GM18909 (cell line): ENCODE measurements at regions not wholly inside any gene's neighbourhood (a gene's known extent, or its start where the extent isn't known, plus 50 kb on each side); places are given as distances from the start of the nearest gene placed in this dataset.
"Not testable (repeated sequence)": the region's sequence is repeated elsewhere in the genome, so short reads cannot be mapped to it uniquely, and the experiment has no call there.

ENCODE experiments used
- ATAC-seq: cut with Tn5 transposase; IDR thresholded peaks from one replicate; pipeline ENCODE4 v1.9.1; 2021; ENCODE audit warnings: mild to moderate bottlenecking; ENCODE audit not compliant: unreplicated experiment, poor library complexity

- ATAC-seq = no peak
Observed at GRCh38 chr18:30727849-30728248, 314.7 kb downstream of the DSC3 start.

GRCh38 chr18:30713299-30713698 is 329.2 kb downstream of the DSC3 start:
- ATAC-seq = no peak

- ATAC-seq = peak; percentile 56
Observed at GRCh38 chr18:30712383-30712782, 330.2 kb downstream of the DSC3 start.

GRCh38 chr18:30709595-30709994 is 332.9 kb downstream of the DSC3 start:
- ATAC-seq = no peak

- no peak for ATAC-seq
Observed at GRCh38 chr18:30705943-30706342, 336.6 kb downstream of the DSC3 start.

GRCh38 chr18:30698571-30698970 is 344.0 kb downstream of the DSC3 start:
- no peak for ATAC-seq

GRCh38 chr18:30696201-30696600 is 346.3 kb downstream of the DSC3 start:
- ATAC-seq = no peak

GRCh38 chr18:30694773-30695172 is 347.8 kb downstream of the DSC3 start:
- ATAC-seq = no peak

GRCh38 chr18:30689216-30689615 is 353.3 kb downstream of the DSC3 start:
- no peak for ATAC-seq

GRCh38 chr18:30687501-30687900 is 355.0 kb downstream of the DSC3 start:
- ATAC-seq = no peak

GRCh38 chr18:30684825-30685481 is 357.6 kb downstream of the DSC3 start:
- no peak for ATAC-seq

GRCh38 chr18:30683836-30684235 is 358.7 kb downstream of the DSC3 start:
- no peak for ATAC-seq

GRCh38 chr18:30682672-30683071 is 359.9 kb downstream of the DSC3 start:
- no peak for ATAC-seq

- no peak for ATAC-seq
Observed at GRCh38 chr18:30679285-30679930, 363.1 kb downstream of the DSC3 start.

GRCh38 chr18:30677813-30678212 is 364.7 kb downstream of the DSC3 start:
- not testable (repeated sequence) for ATAC-seq

- no peak for ATAC-seq
Observed at GRCh38 chr18:30676053-30676480, 366.5 kb downstream of the DSC3 start.

- no peak for ATAC-seq
Observed at GRCh38 chr18:30675493-30675892, 367.0 kb downstream of the DSC3 start.

GRCh38 chr18:30675072-30675471 is 367.5 kb downstream of the DSC3 start:
- ATAC-seq = no peak

GRCh38 chr18:30674596-30674995 is 367.9 kb downstream of the DSC3 start:
- ATAC-seq = no peak

GRCh38 chr18:30672439-30672838 is 370.1 kb downstream of the DSC3 start:
- ATAC-seq = not testable (repeated sequence)

- ATAC-seq = no peak
Observed at GRCh38 chr18:30658306-30658705, 384.2 kb downstream of the DSC3 start.

- ATAC-seq = no peak
Observed at GRCh38 chr18:30652387-30652786, 390.2 kb downstream of the DSC3 start.
